Dedifferentiated amniotic fluid mesenchymal stem cell (primary cell): ENCODE measurements at regions not wholly inside any gene's neighbourhood (a gene's known extent, or its start where the extent isn't known, plus 50 kb on each side); places are given as distances from the start of the nearest gene placed in this dataset.
"Not testable (repeated sequence)": the region's sequence is repeated elsewhere in the genome, so short reads cannot be mapped to it uniquely, and the experiment has no call there.

Experiments used
- DNase-seq: peaks from one replicate; pipeline ENCODE4 v3.0.0-alpha.2; 2016; ENCODE audit errors: extremely low spot score

DNA sequence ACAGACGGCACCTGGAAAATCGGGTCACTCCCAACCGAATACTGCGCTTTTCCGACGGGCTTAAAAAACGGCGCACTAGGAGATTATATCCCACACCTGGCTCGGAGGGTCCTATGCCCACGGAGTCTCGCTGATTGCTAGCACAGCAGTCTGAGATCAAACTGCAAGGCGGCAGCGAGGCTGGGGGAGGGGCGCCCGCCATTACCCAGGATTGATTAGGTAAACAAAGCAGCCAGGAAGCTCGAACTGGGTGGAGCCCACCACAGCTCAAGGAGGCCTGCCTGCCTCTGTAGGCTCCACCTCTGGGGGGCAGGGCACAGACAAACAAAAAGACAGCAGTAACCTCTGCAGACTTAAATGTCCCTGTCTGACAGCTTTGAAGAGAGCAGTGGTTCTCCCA lies 64.5 kb downstream of the SLC30A10 start:
- not testable (repeated sequence) for DNase-seq

- no peak for DNase-seq
Measured at GRCh38 chr1:219862366-219862765, 66.0 kb downstream of the SLC30A10 start.

- DNase-seq = no peak
Measured at GRCh38 chr1:219858980-219859379, 69.4 kb downstream of the SLC30A10 start.

DNA sequence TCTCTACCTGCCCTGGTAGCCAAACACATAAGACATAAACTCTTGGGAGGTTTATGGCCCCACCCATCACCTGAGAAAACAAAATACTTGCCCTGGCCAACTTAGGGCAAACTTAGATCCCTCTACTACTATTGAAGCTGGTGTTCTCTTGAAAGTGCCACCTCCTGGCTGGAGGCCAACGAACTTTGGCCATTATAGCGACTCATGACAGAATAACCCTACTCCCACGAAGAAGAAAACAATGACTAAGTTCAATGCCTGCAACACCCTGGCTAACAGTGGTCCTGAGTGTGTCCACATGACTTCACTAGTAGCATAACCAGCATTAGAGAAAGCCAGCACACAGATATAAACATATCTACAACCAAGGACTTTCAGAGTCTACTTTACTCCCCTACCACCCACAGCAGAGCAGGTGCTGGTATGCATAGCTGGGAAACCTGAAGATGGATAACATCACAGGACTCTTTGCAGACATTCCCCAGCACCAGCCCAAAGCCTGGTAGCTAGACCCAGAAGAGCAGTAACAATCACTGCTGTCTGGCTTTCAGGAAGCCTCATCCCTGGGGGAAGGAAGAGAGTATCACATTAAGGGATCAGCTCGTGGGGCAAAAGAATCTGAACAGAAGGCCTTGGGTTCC lies 81.0 kb downstream of the SLC30A10 start:
- no peak for DNase-seq

DNA sequence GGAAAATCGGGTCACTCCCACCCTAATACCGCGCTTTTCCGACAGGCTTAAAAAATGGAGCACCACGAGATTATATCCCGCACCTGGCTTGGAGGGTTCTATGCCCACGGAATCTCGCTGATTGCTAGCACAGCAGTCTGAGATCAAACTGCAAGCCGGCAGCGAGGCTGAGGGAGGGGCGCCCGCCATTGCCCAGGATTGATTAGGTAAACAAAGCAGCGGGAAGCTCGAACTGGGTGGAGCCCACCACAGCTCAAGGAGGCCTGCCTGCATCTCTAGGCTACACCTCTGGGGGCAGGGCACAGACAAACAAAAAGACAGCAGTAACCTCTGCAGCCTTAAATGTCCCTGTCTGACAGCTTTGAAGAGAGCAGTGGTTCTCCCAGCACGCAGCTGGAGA lies 88.8 kb downstream of the SLC30A10 start:
- DNase-seq = not testable (repeated sequence)

- DNase-seq = no peak
Measured at GRCh38 chr1:219837994-219838294, 90.4 kb downstream of the SLC30A10 start.

GRCh38 chr1:219837274-219837993 lies 90.9 kb downstream of the SLC30A10 start:
- DNase-seq = peak; percentile 69

DNA sequence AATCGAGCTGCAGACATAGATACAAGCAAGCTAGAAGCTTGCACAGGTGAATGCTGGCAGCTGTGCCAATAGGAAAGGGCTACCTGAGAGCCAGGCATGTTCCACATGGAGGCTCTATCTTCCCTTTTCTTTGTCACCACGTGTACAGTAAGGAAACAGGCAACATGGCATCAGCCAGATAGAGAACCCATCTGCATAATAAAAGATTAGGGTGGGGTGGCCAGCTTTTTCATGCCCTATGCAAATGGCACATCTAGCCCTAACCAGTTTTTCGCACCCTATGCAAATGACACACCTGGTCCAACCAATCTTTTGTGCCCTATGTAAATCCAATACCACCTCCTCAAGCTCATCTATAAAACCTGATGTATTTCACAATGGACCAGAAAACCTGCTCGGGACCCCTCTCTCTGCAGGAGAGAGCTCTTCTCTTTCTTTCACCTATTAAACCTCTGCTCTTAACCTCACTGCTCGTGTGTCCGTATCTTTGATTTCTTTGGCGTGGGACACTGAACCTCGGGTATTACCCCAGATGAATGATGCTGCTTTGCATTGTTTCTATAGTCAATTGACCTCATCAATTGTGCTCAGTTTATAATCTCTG lies 93.9 kb downstream of the SLC30A10 start:
- no peak for DNase-seq

- no peak for DNase-seq
Measured at GRCh38 chr1:219833214-219833815, 95.0 kb downstream of the SLC30A10 start.

DNA sequence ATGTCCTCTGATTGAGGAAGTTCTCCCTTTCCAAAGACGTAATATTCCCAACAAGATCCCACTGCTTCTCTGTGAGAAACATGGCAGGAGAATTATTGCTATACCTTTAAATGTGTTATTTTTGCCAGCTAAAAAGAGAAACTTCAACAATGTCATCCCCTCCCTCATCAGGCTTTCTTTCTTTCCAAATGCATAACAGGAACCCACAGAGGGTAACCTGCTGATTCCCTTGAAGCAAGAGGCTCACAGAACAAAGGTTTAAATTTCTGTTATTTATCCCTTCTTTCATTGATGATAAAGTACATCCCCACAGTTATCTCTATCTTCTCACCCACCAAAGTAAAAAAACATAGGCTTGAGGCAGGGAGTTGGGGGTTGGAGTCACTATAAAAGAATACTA lies 102.1 kb downstream of the SLC30A10 start:
- DNase-seq = no peak

DNA sequence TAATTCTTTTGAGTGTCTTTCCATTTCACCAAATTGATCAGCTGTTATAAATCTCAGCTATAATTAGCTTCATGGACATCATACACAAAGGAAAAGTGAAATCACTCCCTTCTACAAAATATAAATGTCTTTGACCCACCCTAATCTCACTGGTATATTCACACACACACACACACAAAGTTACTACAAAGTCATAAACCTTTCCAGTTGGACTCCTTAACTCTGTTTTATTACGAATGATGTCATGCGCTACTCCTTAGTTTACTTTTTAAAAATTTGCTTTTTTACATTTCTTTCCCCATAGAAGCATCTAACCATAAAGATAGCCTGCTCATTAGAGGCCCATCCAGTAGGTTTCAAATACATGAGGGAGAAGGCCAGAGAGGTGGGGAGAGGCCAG lies 103.0 kb downstream of the SLC30A10 start:
- DNase-seq = no peak

DNA sequence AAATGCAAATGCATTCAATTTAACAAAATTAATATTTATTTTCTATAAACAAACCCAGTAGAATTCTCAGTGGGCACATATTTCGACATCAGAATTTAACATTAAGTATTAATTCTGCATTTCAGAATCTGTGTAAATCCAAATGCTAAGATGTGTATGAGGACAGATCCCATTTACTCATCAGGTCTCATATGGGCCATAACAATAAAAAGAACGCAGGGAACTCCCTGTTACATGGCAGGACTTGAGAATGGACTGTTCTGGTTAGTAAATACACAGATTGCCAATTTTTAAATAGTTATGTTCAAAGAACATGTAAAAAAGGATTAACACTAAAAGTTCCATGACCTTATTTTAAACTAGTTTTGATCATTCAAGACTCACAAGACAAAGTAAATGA lies 104.0 kb downstream of the SLC30A10 start:
- DNase-seq = no peak

DNA sequence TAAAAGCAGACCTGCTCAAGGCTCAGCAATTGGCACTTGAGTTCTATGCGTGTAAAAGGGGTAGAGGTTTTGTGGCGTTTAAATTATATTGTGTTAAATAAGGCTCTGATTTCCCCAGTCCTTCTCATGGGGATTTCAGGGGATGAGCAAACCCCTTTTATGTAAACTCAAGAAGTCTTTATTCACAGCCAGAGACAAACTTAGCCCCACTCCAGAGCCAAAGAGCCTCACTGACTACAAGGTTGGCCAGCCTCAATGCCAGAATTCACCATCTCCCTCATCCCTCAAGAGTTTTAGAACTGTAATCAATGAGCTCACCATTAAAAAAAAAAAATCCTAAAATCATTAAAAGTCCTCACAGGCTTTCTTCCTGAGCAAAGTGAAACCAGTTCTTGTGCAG lies 107.8 kb downstream of the SLC30A10 start:
- no peak for DNase-seq

DNA sequence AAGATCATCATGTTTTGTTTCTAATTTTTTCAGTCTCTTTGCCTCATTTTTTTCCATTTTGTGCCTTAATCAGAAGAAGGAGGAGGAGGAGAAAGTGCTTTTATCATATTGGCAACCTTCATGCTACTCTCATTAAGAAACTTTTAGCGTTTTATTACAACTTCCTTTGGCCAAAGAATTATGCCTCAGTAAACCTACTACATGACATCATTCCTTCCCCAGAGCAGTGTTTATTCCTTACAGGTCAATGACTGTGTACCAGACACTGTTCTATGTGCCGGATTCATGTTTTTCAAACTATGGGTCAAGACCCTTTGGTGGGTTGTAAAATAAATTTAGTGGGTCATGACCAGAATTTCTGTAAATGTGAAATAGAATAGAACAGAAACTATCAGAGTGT lies 110.4 kb downstream of the SLC30A10 start:
- DNase-seq = no peak

GRCh38 chr1:219813294-219813693 lies 115.1 kb downstream of the SLC30A10 start:
- DNase-seq = no peak

GRCh38 chr1:219812491-219813203 lies 115.7 kb downstream of the SLC30A10 start:
- DNase-seq = peak; percentile 80

DNA sequence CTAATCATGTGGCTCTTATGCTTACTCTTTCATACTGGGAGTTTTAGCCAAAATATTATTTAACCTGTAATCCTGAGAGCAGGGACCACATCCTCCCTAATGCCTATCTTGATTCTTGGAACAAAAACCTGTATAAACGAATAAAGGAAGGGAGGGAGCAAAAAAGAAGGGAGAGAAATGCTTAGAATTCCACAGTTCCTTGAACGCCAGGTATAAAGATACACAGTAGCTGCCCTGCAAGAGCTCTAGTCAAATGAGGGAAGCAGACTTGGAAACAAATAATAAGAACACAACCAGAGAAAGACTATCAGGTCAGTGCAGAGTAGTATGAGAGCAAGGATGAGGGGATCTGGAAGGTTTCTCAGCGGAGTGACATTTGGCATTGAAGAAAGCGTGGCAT lies 116.3 kb downstream of the SLC30A10 start:
- DNase-seq = no peak

DNA sequence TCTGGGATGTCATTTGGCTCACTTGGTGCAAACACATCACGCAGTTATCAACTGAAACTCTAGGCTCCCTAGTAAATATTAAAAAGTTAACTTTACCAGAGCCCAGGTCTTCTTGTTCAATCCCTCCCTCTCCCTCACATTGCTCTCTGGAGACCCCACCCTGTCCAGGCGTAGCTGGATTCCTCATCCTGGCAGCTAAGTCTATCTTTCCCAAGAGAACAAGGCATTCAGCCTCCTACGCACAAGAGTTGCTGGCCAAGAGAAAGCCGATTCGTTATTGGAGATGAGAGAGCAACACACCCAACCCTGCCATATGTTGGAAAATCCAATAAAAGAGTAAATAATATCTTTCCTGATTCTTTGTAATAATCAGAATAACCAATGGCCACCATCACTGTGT lies 117.9 kb downstream of the SLC30A10 start:
- no peak for DNase-seq

GRCh38 chr1:219808790-219809189 lies 119.6 kb downstream of the SLC30A10 start:
- no peak for DNase-seq

DNA sequence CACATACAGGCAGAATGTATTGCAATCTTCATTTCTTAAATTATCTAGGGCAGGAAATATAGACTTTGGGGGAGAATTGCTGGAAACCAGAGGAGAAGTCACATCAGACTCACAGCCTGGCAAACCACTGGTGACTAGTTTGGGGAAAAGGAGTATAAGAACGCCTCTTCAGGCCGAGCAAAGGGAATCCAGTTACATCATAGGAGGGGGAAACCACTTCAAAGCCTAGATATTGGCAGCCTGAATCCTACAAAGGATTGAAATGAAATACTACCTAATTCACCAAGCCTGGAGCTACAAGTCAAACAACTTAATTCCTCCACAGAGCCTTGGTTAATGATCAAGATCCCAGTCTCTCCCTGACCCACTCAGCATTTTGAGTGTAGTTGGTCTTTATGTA lies 121.7 kb downstream of the SLC30A10 start:
- DNase-seq = no peak

GRCh38 chr1:219806020-219806419 lies 122.3 kb downstream of the SLC30A10 start:
- no peak for DNase-seq

GRCh38 chr1:219805191-219805590 lies 123.2 kb downstream of the SLC30A10 start:
- no peak for DNase-seq
